IMR-90 (cell line): ENCODE measurements at regions not wholly inside any gene's neighbourhood (a gene's known extent, or its start where the extent isn't known, plus 50 kb on each side); places are given as distances from the start of the nearest gene placed in this dataset.

Experiments
- ATAC-seq: fragments of 200-7000 bp; cut with Tn5 transposase; 2 replicates; pipeline ENCODE4 v1.9.1; 2020; ENCODE audit warnings: low read depth, mild to moderate bottlenecking, moderate library complexity
- BruUV-seq: library from RNA; stranded (reverse); fragments of 400-500 nt; replicated peaks from 2 replicates; lab custom pipeline; 2021; lab: Mats Ljungman, UMichigan
- CTCF ChIA-PET: fragments of 300-600 bp; formaldehyde crosslinking; extraction: SDS; loops from one replicate; lab custom pipeline; 2021; ENCODE audit warnings: antibody characterized with exemption; lab: Yijun Ruan, JAX
- POLR2A ChIA-PET: fragments of 300-600 bp; sonication (Branson Sonifier 250); formaldehyde crosslinking; loops from one replicate; lab custom pipeline; 2022; ENCODE audit warnings: antibody characterized with exemption; ENCODE audit not compliant: unreplicated experiment; lab: Charles Lee
- DNase-seq: peaks from one replicate; pipeline ENCODE4 v3.0.0; 2013
- H2AFZ ChIP-seq: replicated peaks from 2 replicates; pipeline ENCODE3; 2013; ENCODE audit warnings: low read length, mild to moderate bottlenecking; ENCODE audit not compliant: poor library complexity
- H2AK5ac ChIP-seq: 2 replicates; pipeline ENCODE4 v1.6.1; 2013; ENCODE audit warnings: low read depth, low read length, inconsistent platforms
- H2AK9ac ChIP-seq: replicated peaks from 2 replicates; pipeline ENCODE3; 2013; ENCODE audit warnings: mild to moderate bottlenecking, low read depth, low read length, moderate library complexity; ENCODE audit not compliant: poor library complexity
- H2BK120ac ChIP-seq: 2 replicates; pipeline ENCODE4 v1.6.1; 2013; ENCODE audit warnings: low read depth, low read length, inconsistent platforms
- H2BK15ac ChIP-seq: 3 replicates; pipeline ENCODE4 v1.6.1; 2013; ENCODE audit warnings: low read depth, low read length, inconsistent platforms
- H2BK20ac ChIP-seq: 2 replicates; pipeline ENCODE4 v1.6.1; 2013; ENCODE audit warnings: low read depth, mild to moderate bottlenecking, inconsistent platforms, low read length, moderate library complexity
- H2BK5ac ChIP-seq: 2 replicates; pipeline ENCODE4 v1.6.1; 2013; ENCODE audit warnings: mild to moderate bottlenecking, low read depth, low read length, inconsistent platforms; ENCODE audit not compliant: poor library complexity, severe bottlenecking
- H3K14ac ChIP-seq: replicated peaks from 2 replicates; pipeline ENCODE4 v1.6.1; 2013; ENCODE audit warnings: low read depth, low read length, inconsistent platforms
- H3K18ac ChIP-seq: 2 replicates; pipeline ENCODE4 v1.6.1; 2013; ENCODE audit warnings: low read depth, low read length, control low read depth
- H3K23ac ChIP-seq: 2 replicates; pipeline ENCODE4 v1.6.1; 2013; ENCODE audit warnings: low read depth, low read length, inconsistent platforms
- H3K27ac ChIP-seq: 2 replicates; pipeline ENCODE4 v1.5.1; 2013; ENCODE audit warnings: mild to moderate bottlenecking, control low read depth, low read length; ENCODE audit not compliant: insufficient read depth
- H3K27me3 ChIP-seq: 2 replicates; pipeline ENCODE4 v1.6.1; 2013; ENCODE audit warnings: low read length; ENCODE audit not compliant: control insufficient read depth, insufficient read depth
- H3K36me3 ChIP-seq: 2 replicates; pipeline ENCODE4 v1.6.1; 2013; ENCODE audit warnings: low read length, mixed read lengths; ENCODE audit not compliant: control insufficient read depth, insufficient read depth
- H3K4ac ChIP-seq: 2 replicates; pipeline ENCODE4 v1.6.1; 2013; ENCODE audit warnings: low read depth, low read length, inconsistent platforms
- H3K4me1 ChIP-seq: 2 replicates; pipeline ENCODE4 v1.6.1; 2013; ENCODE audit warnings: low read length, mixed read lengths; ENCODE audit not compliant: control insufficient read depth, insufficient read depth
- H3K4me2 ChIP-seq: 2 replicates; pipeline ENCODE4 v1.6.1; 2013; ENCODE audit warnings: low read depth, mild to moderate bottlenecking, control low read depth, low read length, moderate library complexity
- H3K4me3 ChIP-seq: 2 replicates; pipeline ENCODE4 v1.5.1; 2013; ENCODE audit warnings: low read depth, mild to moderate bottlenecking, control low read depth, low read length, moderate library complexity; ENCODE audit not compliant: insufficient read depth
- H3K56ac ChIP-seq: 2 replicates; pipeline ENCODE4 v1.6.1; 2013; ENCODE audit warnings: low read length, inconsistent platforms; ENCODE audit not compliant: insufficient read depth; ENCODE audit errors: extremely low read depth
- H3K79me1 ChIP-seq, 2 experiments: 2 replicates each; pipeline ENCODE4 v1.6.1; 2013; ENCODE audit warnings: low read length in 2 of 2, inconsistent platforms in 1 of 2, low read depth in 1 of 2
- H3K9ac ChIP-seq: 2 replicates; pipeline ENCODE4 v1.6.1; 2013; ENCODE audit warnings: low read depth, low read length, control low read depth
- H3K9me1 ChIP-seq: 2 replicates; pipeline ENCODE4 v1.6.1; 2013; ENCODE audit warnings: low read length, inconsistent platforms; ENCODE audit not compliant: insufficient read depth
- H3K9me3 ChIP-seq: 2 replicates; pipeline ENCODE4 v1.6.1; 2013; ENCODE audit warnings: low read length; ENCODE audit not compliant: control insufficient read depth, insufficient read depth
- H4K20me1 ChIP-seq: 2 replicates; pipeline ENCODE4 v1.6.1; 2013; ENCODE audit warnings: low read length, inconsistent platforms; ENCODE audit not compliant: insufficient read depth
- H4K5ac ChIP-seq: 2 replicates; pipeline ENCODE4 v1.6.1; 2013; ENCODE audit warnings: mild to moderate bottlenecking, low read depth, low read length, control low read depth
- H4K8ac ChIP-seq, 2 experiments: 2 replicates each; pipeline ENCODE4 v1.6.1; 2013; ENCODE audit warnings: low read depth in 2 of 2, low read length in 2 of 2, control low read depth in 1 of 2, inconsistent platforms in 1 of 2
- H4K91ac ChIP-seq: 2 replicates; pipeline ENCODE4 v1.6.1; 2013; ENCODE audit warnings: low read depth, low read length, inconsistent platforms; ENCODE audit not compliant: insufficient read depth
- CEBPB ChIP-seq: IDR thresholded peaks from 2 replicates; pipeline ENCODE4 v1.6.1; 2012; ENCODE audit warnings: low read depth, low read length, improper control_type of control experiment
- CHD1 ChIP-seq: IDR thresholded peaks from 2 replicates; pipeline ENCODE4 v1.6.1; 2012; ENCODE audit warnings: low read depth, low read length, improper control_type of control experiment
- CTCF ChIP-seq: conservative IDR thresholded peaks from 2 replicates; pipeline ENCODE4 v1.5.1; 2012; ENCODE audit warnings: mild to moderate bottlenecking, low read depth, low read length, improper control_type of control experiment
- ELK1 ChIP-seq: fragments of 150-350 bp; IDR thresholded peaks from 2 replicates; pipeline ENCODE4 v1.6.1; 2016; ENCODE audit warnings: low read depth, mild to moderate bottlenecking, low read length, moderate library complexity, borderline replicate concordance
- FOS ChIP-seq: fragments of 150-350 bp; IDR thresholded peaks from 2 replicates; pipeline ENCODE4 v1.6.1; 2016; ENCODE audit warnings: low read depth, low read length
- MAZ ChIP-seq: IDR thresholded peaks from 2 replicates; pipeline ENCODE4 v1.6.1; 2012; ENCODE audit warnings: low read depth, mild to moderate bottlenecking, low read length, improper control_type of control experiment, moderate library complexity, borderline replicate concordance
- NFE2L2 ChIP-seq: fragments of 150-350 bp; IDR thresholded peaks from 2 replicates; pipeline ENCODE4 v1.6.1; 2016; ENCODE audit warnings: low read depth, mild to moderate bottlenecking, low read length
- POLR2A ChIP-seq: IDR thresholded peaks from 2 replicates; pipeline ENCODE4 v1.6.1; 2012; ENCODE audit warnings: mild to moderate bottlenecking, low read depth, low read length
- RAD21 ChIP-seq: IDR thresholded peaks from 2 replicates; pipeline ENCODE4 v1.6.1; 2012; ENCODE audit warnings: low read length, improper control_type of control experiment
- RCOR1 ChIP-seq: IDR thresholded peaks from 2 replicates; pipeline ENCODE4 v1.6.1; 2012; ENCODE audit warnings: mild to moderate bottlenecking, low read length, improper control_type of control experiment; ENCODE audit not compliant: insufficient replicate concordance
- RFX5 ChIP-seq: IDR thresholded peaks from 2 replicates; pipeline ENCODE4 v1.8.0; 2012; ENCODE audit warnings: low read depth, mild to moderate bottlenecking, low read length, moderate library complexity
- SMC3 ChIP-seq: fragments of 150-350 bp; IDR thresholded peaks from 2 replicates; pipeline ENCODE4 v1.6.1; 2016; ENCODE audit warnings: low read depth, mild to moderate bottlenecking, antibody characterized with exemption, low read length, moderate library complexity
- USF2 ChIP-seq: fragments of 150-350 bp; IDR thresholded peaks from 2 replicates; pipeline ENCODE4 v1.6.1; 2017; ENCODE audit warnings: mild to moderate bottlenecking, antibody characterized with exemption, low read length, low read depth
- WGBS, 2 experiments: methylation state at CpG; one replicate each; pipeline versions ENCODE4 v1.1.5 to v1.1.7; 2013; ENCODE audit warnings: missing lambda C conversion rate in 2 of 2; ENCODE audit not compliant: insufficient read length in 1 of 2; ENCODE audit errors: extremely low coverage in 2 of 2; 5-methylcytosine and 5-hydroxymethylcytosine counted together
- dilution Hi-C: fragments of 300-500 bp; cut with HindIII; formaldehyde crosslinking; loops from one replicate; pipeline ENCODE4 v1.14.3; 2018; ENCODE audit warnings: low sequenced_read_pairs; ENCODE audit not compliant: unreplicated experiment
- in situ Hi-C: fragments of 300-500 bp; cut with MboI; formaldehyde crosslinking; loops from 3 replicates; pipeline ENCODE4 v1.14.3; 2019; ENCODE audit warnings: low sequenced_read_pairs, inconsistent platforms, mixed read lengths
- intact Hi-C: fragments of 100-400 bp; cut with micrococcal nuclease; formaldehyde crosslinking; loops from 2 replicates; pipeline ENCODE4 v1.10.0; 2022

- POLR2A ChIA-PET = no interaction called here
- Histone ChIP-seq H4K8ac (no peak overlapping the region), H3K4me1 (peaks cover 2% of the 10 kb centered on the region; the same call in 1 of the 2 replicates), H2AK9ac (no peak overlapping the region), H2BK120ac (no peak overlapping the region), H3K4me2 (no peak overlapping the region), H2AK5ac (no peak overlapping the region), H3K9ac (no peak overlapping the region), H3K14ac (no peak overlapping the region), H3K56ac (no peak overlapping the region), H4K91ac (no peak overlapping the region), H4K5ac (no peak overlapping the region), H3K4ac (no peak overlapping the region), H2AFZ (no peak overlapping the region), H3K79me1 (no peaks in the 10 kb centered on the region), H3K23ac (no peak overlapping the region), H3K36me3 (no peaks in the 10 kb centered on the region), H3K4me3 (no peak overlapping the region), H2BK5ac (no peak overlapping the region), H4K20me1 (no peaks in the 10 kb centered on the region), H3K9me1 (no peaks in the 10 kb centered on the region), H3K18ac (no peak overlapping the region), H2BK20ac (no peak overlapping the region), H3K27ac (no peak overlapping the region), H3K27me3 (no peaks in the 10 kb centered on the region; the same call in 1 of the 2 replicates), H2BK15ac (no peak overlapping the region), H3K9me3 (no peaks in the 10 kb centered on the region)
- dilution Hi-C loops = no loop called here
- TF ChIP-seq POLR2A = no peak
- no peak for TF ChIP-seq CTCF
- TF ChIP-seq ELK1 = no peak
- no peak for TF ChIP-seq CHD1
- TF ChIP-seq SMC3 = no peak
- no peak for TF ChIP-seq USF2
- no peak for TF ChIP-seq RCOR1
- TF ChIP-seq RFX5 = no peak
- no peak for TF ChIP-seq RAD21
- no peak for TF ChIP-seq MAZ
- no peak for TF ChIP-seq NFE2L2
- no peak for TF ChIP-seq CEBPB
- no peak for TF ChIP-seq FOS
- in situ Hi-C loops = no loop called here
- no peak for ATAC-seq
- no TSS peak for BruUV-seq
- intact Hi-C loops = no loop called here
- no peak for DNase-seq
- WGBS, 2 experiments = no CpG with 5 or more reads among the region's 2 CpGs
- CTCF ChIA-PET = no interaction called here
Measured at GRCh38 chr1:221162352-221162751, 283.1 kb downstream of the HLX start.
